GM12874 (cell line): ENCODE measurements at regions not wholly inside any gene's neighbourhood (a gene's known extent, or its start where the extent isn't known, plus 50 kb on each side); places are given as distances from the start of the nearest gene placed in this dataset.

ENCODE experiments used
- TF ChIP-seq, protein P1 (sequence below): IDR thresholded peaks from 2 replicates; pipeline ENCODE4 v1.5.1; 2011; ENCODE audit warnings: low read depth, mild to moderate bottlenecking, control low read depth, low read length, moderate library complexity; ENCODE audit not compliant: insufficient read depth

DNA sequence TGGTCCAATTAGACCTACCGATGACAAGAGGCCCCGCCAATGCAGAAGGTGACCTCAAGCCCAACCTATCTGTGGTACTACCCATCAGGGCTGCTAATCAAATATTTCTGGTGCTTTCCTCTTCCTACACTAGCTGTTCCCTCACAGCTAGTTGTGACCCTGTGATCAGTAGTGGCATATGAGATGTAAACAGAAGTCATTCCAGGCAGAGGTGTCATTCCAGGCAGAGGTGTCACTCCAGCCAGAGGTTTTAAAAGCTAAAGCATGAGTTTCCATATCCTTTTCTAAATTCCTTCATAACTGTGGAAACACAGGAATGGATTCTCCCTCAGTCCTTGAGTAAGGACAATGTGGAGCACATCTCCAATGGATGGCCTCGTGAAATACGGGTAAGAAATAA lies 110.9 kb upstream of the DNAJC10 start:
- TF ChIP-seq, protein P1, sequence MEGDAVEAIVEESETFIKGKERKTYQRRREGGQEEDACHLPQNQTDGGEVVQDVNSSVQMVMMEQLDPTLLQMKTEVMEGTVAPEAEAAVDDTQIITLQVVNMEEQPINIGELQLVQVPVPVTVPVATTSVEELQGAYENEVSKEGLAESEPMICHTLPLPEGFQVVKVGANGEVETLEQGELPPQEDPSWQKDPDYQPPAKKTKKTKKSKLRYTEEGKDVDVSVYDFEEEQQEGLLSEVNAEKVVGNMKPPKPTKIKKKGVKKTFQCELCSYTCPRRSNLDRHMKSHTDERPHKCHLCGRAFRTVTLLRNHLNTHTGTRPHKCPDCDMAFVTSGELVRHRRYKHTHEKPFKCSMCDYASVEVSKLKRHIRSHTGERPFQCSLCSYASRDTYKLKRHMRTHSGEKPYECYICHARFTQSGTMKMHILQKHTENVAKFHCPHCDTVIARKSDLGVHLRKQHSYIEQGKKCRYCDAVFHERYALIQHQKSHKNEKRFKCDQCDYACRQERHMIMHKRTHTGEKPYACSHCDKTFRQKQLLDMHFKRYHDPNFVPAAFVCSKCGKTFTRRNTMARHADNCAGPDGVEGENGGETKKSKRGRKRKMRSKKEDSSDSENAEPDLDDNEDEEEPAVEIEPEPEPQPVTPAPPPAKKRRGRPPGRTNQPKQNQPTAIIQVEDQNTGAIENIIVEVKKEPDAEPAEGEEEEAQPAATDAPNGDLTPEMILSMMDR, result no peak

DNA sequence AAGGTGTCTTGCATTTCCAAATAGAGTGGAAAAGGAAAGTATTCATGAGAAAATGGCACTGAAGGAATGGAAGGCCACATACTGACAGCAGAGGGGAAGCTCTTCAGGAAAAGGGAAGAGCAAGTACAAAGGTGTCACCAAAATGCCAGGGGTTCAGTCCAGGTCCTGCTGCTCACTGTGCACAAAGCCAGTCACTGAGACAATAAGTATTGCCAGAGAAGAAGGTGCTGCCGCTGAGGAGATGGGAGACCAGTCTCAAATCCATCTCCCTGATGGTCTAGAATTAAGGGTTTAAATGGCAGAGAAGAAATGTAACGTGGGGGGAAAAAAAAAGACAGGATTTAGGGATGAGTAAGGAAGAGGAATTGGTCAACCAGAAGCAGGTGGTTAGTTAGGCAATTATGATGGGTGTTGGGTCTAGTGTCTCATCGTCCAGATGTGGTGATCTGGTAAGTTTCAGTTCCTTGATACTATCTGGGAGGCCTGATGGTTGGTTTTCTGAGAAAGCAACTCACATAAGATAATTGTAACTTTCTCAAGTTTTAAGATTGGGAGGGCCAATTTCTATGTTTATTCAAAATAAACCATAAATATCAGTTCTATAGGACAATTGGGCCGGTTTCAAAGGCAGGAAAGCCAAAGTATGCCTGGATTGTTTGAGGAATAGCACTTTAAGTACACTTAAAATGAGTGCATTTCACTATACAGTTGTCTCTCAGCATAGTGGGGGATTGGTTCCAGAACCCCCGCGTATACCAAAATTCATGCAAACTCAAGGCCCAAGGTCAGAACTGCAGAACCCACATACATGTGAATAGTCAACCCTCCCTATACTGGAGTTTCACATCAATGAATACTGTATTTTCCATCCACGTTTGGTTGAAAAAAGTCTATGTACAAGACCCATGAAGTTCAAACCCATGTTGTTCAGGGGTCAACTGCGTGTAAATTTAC lies 109.1 kb upstream of the DNAJC10 start:
- TF ChIP-seq, protein P1, result no peak

DNA sequence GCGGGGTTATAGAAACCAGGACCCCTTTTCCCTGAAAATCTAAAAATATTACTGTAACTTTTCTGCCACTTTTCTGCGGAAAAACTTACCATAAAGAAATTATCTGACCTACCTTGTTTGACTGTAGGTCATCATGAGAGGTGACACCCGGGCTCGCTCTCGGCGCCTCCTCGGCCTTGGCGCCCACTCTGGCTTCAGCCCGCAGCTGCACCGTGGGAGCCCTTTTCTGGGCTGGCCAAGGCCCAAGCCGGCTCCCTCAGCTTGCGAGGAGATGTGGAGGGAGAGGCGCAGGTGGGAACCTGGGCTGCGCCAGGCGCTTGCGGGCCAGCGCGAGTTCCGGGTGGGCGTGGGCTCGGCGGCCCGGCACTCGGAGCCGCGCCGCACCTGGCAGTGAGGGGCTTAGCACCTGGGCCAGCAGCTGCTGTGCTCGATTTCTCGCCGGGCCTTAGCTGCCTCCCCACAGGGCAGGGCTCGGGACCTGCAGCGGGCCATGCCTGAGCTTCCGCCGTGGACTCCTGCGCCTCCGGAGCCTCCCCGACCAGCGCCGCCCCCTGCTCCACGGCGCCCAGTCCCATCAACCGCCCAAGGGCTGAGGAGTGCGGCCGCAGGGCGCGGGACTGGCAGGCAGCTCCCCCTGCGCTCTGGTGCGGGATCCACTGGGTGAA lies 107.7 kb upstream of the DNAJC10 start:
- TF ChIP-seq, protein P1, result no peak

DNA sequence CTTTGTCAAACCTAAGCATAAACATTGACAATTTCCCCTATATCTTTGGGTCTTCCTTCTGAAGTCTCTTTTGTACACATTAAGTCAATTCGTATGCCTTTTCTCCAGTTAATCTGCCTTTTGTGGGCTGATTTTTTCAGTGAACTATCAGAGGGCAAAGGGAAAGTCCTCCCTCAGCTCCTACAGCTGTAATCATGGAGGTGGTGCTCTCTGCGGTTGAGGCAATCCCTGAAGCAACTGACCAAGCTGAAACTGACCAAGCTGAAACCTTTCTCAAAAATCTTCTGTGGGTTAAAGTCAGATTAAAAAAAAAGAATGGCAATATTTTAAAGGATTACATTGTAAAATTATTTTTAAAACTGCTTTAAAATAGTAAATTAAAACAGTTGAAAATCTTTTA lies 105.8 kb upstream of the DNAJC10 start:
- TF ChIP-seq, protein P1, result no peak

DNA sequence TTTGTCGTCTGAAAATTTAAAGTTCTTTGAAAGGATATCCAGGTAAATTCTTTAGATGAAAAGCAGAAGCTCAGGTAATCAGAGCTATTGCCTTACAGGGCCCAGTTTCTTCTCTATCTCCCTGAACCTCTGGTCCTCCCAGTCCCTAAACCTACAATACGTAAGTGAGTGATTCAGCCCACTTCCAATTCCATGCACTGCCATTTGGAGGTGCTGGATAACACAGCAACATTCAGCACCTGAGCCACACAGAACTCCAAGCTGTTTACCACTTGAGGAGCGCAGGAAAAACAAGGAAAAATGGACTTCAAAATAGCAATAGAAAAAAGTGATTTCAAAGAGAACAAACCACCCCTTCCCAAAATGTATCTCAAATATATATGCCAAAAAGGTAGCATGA lies 105.0 kb upstream of the DNAJC10 start:
- TF ChIP-seq, protein P1, result no peak

DNA sequence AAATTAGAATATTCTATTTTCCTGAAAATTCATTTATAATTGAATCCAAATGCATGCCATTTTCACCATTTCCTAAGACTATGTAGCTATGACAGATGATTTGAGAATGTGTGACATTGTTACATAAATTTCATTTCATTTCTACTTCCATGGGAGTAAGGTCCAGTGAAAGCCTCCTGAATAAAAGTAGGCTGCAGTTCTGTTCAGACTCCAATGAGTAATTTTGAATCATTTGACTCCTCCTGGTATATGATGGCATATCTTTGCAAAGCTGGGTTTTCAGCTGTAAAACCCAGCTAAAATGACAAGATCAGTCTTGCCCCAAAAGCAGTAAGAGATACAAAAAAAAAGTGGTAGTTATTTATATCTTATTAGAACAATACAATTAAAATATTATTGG lies 101.0 kb upstream of the DNAJC10 start:
- TF ChIP-seq, protein P1, result no peak
